SU-DHL-6 (cell line): ENCODE measurements at regions not wholly inside any gene's neighbourhood (a gene's known extent, or its start where the extent isn't known, plus 50 kb on each side); places are given as distances from the start of the nearest gene placed in this dataset.

Source experiments
- EZH2phosphoT487 ChIP-seq: fragments of 200-600 bp; sonication (generic), shearing (Covaris generic); conservative IDR thresholded peaks from 2 replicates; pipeline ENCODE4 v1.6.1; 2018; ENCODE audit warnings: mild to moderate bottlenecking, antibody characterized with exemption, low read length, moderate library complexity, mixed read lengths
- TF ChIP-seq, protein P1 (sequence below): fragments of 200-600 bp; sonication (generic); IDR thresholded peaks from one replicate; pipeline ENCODE4 v1.5.1; 2017; ENCODE audit warnings: antibody characterized with exemption, mild to moderate bottlenecking, low read length, moderate library complexity; ENCODE audit not compliant: insufficient read depth, poor library complexity, severe bottlenecking

DNA sequence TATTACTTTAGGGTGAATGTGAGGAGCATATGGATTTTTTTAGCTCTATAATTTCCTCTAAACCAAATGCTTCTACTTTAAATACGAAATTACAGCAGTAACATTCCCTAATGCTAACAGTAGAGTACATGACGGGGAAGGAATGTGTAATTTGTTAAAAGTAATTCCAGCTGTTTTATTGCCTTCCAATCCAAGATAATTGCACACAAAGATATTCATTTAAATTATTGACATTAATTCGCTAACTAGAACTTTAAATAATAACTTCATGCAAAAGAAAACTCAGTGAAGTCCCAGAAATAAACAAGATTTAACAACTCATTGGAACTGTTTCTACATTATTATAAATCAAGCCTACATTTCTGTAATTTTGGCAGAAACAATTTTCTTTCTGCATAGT, 261.4 kb upstream of the CFAP20DC start:
- TF ChIP-seq, protein P1, sequence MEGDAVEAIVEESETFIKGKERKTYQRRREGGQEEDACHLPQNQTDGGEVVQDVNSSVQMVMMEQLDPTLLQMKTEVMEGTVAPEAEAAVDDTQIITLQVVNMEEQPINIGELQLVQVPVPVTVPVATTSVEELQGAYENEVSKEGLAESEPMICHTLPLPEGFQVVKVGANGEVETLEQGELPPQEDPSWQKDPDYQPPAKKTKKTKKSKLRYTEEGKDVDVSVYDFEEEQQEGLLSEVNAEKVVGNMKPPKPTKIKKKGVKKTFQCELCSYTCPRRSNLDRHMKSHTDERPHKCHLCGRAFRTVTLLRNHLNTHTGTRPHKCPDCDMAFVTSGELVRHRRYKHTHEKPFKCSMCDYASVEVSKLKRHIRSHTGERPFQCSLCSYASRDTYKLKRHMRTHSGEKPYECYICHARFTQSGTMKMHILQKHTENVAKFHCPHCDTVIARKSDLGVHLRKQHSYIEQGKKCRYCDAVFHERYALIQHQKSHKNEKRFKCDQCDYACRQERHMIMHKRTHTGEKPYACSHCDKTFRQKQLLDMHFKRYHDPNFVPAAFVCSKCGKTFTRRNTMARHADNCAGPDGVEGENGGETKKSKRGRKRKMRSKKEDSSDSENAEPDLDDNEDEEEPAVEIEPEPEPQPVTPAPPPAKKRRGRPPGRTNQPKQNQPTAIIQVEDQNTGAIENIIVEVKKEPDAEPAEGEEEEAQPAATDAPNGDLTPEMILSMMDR: no peak
- TF ChIP-seq EZH2phosphoT487: no peak
